SKM-1 (cell line): ENCODE measurements at regions not wholly inside any gene's neighbourhood (a gene's known extent, or its start where the extent isn't known, plus 50 kb on each side); places are given as distances from the start of the nearest gene placed in this dataset.
"Not testable (repeated sequence)": the region's sequence is repeated elsewhere in the genome, so short reads cannot be mapped to it uniquely, and the experiment has no call there.

Experiments
- DNase-seq: peaks from one replicate; lab custom pipeline; 2025; ENCODE audit not compliant: unreplicated experiment; lab: John Stamatoyannopoulos, UW

DNA sequence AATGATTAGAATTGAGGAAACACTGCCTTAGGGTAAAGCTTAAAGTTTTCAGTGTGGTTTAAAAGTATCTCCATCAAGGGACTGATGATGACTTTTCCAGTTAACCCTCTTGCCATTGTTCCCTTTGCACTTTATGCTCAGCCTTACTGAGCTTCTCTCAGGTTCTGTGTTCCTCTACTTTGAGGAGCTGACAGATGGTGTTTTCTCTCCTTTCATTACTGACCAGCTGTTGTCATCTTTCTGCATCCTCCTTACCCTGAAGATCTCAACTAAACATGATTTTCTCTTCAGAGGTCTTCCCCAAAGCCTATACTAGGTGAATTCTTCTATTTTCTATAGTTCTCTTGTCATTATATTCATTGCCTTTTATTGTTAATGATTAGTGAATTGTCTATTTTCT lies 475.6 kb upstream of the SYNCRIP start:
- no peak for DNase-seq

DNA sequence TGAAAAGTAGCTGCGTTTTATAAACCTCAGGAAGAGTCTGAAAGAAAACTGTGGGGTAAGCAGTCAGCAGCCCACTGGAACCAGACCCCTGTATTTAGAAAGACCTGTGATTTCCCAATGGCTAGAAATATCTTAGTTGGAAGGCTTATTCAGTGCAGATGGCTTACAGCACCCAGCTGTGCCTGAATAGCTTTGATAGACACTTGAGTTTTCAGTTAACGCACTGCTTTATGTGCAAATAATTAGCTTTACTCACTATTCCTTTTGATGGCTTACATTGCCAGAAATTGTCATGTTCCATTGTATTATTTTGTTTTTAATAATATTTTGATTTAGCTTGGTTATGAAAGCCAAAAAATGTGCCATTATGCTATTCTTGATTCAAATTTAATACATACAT lies 465.3 kb upstream of the SYNCRIP start:
- no peak for DNase-seq

DNA sequence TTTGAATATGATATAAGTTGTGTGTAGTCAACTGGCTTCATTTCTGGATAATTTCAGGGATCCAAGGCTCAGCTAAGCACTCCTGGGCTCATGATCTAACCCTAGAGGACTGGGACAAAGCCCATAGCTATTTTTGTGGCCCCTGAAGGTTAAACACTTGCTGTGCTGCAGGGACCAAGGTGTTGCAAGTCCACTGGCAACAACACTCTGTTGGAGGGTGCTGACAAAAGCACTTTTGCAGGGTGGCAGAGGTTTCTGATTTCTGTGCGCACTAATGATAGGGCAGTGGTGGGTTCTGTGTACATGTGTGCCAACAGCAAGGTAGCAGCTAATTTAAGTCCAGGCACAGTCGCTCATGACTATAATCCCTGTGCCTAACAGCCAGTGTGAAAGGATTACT lies 445.3 kb upstream of the SYNCRIP start:
- DNase-seq = no peak

DNA sequence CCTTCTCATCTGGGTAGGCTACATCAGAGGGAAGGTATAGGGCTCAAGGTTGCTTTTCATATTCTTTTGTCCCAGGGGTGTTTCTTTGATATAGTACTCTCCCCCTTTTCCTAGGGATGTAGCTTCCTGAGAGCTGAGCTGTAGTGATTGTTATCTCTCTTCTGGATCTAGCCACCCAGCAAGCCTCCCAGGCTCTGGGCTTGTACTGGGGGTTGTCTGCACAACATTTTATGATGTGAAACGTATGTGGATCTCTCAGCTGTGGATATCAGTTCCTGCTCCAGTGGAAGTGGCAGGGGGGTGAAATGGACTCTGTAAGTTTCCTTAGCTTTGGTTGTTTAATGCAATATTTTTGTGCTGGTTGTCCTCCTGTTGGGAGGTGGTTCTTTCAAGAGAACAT lies 437.3 kb upstream of the SYNCRIP start:
- DNase-seq = no peak

DNA sequence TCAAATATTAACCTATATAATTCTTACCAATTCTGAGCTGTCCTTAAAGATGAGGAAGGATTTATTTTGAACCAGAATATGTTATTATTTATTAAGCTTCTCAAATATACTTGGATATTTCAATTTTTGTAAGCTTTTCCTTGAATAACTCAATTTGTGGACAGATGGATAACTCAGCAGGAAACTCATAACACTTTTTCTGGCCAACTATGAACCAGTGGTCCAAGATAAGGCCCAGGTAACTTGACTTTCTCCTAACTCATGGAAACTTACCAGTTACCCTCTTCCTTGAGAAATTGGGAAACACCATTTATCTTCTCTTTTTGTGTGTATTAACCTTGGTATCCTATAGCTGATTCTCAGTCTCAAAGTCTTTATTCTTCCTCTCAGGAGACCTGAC lies 427.5 kb upstream of the SYNCRIP start:
- no peak for DNase-seq

DNA sequence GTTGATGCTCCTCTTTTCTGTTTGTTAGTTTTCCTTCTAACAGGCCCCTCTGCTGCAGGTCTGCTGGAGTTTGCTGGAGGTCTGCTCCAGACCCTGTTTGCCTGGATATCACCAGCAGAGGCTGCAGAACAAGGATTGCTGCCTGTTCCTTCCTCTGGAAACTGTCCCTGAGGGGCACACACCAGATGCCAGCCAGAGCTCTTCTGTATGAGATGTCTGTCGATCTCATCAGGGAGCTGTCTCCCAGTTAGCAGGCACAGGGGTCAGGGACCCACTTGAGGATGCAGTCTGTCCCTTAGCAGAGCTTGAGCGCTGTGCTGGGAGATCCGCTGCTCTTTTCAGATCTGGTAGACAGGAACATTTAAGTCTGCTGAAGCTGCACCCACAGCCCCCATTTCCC lies 422.3 kb upstream of the SYNCRIP start:
- not testable (repeated sequence) for DNase-seq

DNA sequence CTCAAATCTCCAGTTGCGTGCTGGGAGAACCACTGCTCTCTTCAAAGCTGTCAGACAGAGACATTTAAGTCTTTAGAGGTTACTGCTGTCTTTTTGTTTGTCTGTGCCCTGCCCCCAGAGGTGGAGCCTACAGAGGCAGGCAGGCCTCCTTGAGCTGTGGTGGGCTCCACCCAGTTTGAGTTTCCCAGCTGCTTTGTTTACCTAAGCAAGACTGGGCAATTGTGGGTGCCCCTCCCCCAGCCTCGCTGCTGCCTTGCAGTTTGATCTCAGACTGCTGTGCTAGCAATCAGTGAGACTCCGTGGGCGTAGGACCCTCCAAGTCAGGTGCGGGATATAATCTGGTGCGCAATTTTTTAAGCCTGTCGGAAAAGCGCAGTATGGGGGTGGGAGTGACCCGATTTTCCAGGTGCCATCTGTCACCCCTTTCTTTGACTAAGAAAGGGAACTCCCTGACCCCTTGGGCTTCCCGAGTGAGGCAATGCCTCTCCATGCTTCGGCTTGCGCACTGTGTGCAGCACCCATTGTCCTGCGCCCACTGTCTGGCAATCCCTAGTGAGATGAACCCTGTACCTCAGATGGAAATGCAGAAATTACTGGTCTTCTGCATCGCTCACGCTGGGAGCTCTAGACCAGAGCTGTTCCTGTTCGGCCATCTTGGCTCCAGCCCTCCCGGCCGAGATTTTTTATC lies 414.8 kb upstream of the SYNCRIP start:
- not testable (repeated sequence) for DNase-seq

DNA sequence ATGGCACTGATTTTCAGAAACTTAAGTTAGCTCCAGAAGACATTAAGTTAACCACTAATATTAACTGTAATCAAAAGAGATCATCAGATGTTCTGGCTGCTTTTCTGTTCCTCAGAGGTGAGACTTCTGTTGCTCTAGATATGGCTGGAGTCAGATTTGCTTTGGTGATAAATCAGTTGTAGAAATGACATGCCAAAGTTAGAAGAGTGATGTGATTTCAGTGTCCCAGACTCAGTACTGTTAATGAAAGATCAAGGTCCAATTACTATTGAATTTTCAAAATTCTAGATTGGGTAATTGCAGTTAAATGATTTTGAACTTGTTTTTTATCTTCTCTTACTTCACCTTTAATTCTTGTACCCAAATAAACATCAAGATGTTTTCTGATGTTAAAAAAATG lies 402.4 kb upstream of the SYNCRIP start:
- no peak for DNase-seq

DNA sequence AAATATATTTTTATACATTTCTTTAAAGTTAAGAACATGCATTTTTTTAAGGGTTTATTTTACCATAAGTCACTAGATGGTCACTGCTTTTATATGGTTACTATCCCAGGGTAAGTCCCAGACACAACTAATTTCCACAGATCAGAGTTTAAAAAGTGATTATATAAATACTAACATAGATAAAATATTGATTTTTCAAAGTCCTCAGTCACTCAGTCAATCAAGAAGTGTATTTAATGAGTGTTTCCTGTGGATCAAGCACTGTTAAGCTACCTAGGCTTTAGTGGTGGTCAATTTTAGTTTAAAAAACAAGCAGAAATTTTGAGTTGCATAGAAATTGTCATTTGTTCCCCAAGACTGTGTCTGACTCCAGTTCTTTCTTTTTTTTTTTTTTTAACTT lies 399.5 kb upstream of the SYNCRIP start:
- DNase-seq = no peak

DNA sequence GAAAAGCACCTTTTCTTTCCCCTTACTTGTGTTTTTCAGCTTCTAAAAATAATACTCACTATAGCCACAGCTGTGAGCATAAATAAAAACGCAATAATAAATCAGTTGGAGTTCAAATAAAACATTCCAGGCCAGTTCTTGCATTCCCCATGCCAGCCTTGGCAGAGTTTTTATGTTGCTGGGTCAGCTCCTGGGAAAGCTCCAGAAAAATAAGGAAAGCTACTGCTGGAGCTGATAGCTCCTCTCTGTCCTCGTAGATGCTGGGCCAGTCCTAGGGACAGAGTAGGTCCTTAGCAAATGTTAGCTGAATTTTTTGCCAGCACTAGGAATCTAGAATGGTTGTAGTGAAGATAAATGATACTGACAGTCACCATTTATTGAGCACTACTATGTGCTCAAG lies 389.0 kb upstream of the SYNCRIP start:
- no peak for DNase-seq

DNA sequence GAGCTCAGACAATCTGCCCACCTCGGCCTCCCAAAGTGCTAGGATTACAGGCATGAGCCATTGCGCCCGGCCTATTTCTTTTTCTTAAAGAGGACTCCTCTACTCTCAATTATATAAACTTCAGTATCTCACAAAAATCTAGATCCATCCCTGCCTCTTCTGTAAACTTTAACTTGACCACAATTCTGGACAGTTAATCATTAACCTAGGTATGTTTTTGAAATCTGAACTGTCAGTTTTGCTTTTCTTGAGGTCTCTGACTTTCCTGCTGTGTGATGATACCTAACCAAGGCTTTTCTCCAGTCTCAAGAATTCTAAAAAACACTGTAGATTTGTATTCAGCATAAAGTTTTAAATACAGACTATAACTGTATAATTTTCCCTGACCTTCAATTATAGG lies 388.2 kb upstream of the SYNCRIP start:
- DNase-seq = no peak

DNA sequence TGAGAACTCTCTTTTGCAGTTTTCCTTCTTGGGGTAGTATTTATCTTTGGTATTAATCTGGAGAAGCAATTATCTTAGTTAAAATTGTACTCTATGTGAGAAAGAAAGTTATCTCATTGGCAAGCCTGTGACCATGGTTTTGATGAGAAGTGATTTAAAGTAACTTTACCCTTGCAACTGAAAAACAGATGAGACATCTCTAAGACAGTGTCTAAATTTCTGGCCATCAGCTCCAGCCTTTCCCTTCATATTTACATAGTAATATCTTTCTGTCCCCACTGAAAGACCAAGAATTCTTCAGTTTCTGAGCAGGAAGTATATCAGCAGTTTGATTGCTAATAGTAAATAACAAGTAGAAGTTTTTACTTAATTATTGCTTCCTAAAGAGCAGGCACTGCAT lies 386.1 kb upstream of the SYNCRIP start:
- no peak for DNase-seq

DNA sequence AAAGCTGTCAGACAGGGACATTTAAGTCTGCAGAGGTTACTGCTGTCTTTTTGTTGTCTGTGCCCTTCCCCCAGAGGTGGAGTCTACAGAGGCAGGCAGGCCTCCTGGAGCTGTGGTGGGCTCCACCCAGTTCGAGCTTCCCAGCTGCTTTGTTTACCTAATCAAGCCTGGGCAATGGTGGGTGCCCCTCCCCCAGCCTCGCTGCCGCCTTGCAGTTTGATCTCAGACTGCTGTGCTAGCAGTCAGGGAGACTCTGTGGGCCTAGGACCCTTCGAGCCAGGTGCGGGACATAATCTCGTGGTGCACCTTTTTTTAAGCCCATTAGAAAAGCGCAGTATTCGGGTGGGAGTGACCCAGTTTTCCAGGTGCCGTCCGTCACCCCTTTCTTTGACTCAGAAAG lies 384.2 kb upstream of the SYNCRIP start:
- DNase-seq = not testable (repeated sequence)

DNA sequence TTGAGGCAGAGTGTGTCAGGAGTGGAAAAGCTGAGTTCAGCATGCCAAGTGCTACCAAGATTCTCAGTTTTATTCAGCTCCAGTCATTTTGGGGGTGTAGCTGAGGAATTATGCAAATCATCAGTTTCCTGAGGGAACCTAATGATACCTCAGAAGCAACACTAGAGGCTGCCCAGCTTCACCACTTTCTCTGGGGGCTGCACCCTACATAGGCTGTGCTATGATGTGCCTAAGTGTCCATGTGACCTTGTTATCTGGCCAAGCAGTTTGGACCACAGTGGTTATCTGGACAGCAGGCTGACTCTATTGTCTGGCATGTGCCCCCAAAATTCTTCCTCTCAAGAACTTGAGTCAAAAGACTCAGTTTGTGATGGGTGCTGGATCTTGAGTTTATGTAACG lies 374.6 kb upstream of the SYNCRIP start:
- no peak for DNase-seq

DNA sequence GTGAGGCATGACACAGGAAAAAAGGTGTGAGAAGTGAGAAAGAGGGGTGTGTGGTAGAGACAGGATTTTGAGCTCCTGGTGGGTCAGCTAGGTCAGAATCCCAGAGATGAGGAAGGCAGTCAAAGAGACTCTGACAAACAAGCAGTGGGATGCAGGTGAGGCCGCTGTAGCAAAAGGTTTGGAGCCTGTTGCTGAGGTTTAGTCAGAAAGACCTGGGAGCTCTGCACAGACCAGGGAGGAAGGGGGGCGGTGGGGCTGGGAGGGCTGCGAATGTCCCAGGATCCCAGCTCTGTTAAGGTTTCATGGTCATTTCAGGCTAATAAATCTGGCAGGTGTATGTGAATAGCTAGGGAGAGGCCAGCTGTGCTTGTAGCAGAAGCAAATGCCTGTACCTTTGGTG lies 373.9 kb upstream of the SYNCRIP start:
- DNase-seq = no peak

DNA sequence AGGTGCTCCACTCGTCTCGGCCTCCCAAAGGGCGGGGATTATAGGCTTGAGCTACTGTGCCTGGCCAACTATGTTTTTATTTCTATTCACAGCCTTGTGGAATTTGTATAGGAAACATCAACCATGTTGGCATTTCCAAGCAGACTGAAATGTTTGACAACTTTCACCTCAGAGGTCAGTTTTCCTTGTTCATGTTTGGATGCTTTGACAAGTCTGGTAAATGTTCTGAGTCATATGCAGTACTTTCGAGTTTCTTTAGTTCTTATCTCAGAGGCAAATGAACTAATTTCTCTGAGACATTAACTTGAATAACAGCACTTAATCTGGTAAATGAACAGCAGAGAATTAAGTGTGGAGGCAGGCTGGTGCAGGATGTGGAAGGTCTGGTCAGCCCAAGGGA lies 373.4 kb upstream of the SYNCRIP start:
- no peak for DNase-seq

DNA sequence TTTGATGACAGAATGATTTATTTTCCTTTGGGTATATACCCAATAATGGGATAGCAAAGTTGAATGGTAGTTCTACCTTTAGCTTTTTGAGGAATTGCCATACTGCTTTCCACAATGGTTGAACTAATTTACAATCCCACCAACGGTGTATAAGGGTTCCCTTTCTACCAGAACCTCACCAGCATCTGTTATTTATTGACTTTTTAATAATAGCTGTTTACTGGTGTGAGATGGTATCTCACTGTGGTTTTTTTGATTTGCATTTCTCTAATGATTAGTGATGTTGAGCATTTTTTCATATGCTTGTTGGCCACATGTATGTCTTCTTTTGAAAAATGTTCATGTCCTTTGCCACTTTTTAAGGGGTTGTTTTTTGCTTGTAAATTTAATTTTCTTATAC lies 370.3 kb upstream of the SYNCRIP start:
- not testable (repeated sequence) for DNase-seq

DNA sequence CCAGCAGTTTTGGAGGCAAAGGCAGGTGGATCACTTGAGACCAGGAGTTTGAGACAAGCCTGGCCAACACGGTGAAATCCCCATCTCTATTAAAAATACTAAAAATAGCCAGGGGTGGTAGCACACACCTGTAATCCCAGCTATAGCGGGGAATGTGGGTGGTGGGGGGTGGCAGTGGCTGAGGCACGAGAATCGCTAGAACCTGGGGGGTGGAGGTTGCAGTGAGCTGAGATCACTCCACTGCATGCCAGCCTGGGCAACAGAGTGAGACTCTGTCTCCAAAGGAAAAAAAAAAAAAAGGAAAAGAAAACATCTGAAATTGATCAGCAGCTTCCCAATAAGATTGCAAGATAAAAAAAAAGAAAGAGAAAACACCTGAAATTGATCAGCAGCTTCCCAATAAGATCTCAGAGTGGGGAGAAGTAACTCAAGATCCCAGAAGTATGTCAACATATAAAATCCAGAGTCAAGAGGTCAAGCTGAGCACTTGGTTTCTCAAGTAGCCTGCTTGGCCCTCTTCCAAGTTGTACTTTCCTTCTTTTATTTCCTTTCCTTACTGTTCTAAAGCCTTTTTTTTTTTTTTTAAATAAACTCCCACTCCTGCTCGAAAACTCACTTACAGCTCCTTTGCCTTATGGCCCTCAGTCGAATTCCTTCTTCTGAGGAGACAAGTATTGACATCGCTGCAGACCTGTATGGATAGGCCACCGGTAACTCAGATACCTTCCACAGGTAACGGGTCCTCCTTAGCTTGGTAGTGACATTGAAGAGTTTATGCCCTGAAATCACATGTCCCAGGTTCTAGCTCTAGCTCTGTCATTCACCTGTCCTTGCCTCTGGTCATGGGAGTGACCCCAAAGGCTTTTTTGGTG lies 368.5 kb upstream of the SYNCRIP start:
- DNase-seq = no peak

DNA sequence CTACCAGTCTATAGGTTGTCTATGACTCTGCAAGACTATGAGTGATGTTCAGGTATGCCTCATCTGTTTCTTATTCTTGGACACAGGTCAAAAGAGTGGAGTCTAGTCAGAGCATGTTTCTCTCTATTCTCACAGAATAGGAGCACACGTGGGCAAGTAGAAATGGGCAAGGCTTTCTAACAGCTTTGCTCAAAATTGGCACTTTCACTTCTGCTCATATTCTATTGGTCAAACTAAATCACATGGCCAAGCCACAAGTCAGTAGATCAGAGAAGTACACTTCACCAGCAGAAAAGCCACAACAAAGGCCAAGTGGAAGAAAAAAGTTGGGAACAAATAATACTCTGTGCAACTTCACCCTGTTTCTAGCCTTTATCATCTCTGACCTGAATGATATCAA lies 354.5 kb upstream of the SYNCRIP start:
- DNase-seq = no peak

DNA sequence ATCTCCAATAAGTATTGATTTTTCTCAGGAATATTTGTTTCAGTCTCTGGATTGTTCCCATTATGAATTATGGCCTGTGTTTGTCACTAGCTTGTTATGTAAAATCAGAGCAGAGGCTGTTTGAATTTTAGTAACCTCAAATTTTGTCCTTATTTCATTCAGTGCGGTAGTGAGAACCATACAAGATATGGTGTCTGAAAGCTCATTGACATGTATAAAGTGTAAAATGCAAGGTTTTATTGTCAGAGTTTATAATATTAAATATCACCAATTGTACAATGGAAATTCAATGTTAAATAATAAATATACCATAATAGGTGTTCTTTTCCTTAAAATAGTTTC lies 353.3 kb upstream of the SYNCRIP start:
- DNase-seq = no peak

DNA sequence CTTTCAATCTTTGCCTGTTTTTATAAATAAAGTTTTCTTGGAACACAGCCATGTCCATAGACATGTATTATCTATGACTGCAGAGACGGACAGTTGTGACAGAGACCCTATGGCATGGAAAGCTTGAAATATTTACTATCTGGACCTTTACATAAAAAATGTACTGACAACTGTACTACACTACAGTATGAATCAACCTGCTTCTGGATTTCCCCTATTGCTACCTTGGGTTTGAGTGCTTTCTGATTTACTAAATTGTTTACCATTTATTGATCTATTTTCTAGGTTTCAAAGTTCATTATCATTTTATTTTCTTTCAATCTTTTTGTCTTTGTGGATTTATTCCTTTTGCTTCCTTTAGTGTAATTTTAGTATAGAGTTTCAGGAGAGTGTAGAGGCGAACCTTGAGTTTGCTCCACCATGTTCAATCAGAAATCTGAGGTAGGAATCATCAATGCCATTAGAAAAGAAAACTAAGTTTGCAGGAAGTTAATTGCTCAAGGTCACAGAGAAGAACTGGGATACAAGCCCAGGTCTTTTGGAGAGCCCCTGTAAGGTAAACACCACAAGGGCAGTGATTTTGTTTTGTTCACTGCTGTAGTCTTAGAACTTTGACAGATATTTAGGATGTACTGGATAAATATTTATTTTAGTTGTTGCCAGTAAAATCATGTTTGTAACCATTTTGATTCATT lies 352.8 kb upstream of the SYNCRIP start:
- no peak for DNase-seq

DNA sequence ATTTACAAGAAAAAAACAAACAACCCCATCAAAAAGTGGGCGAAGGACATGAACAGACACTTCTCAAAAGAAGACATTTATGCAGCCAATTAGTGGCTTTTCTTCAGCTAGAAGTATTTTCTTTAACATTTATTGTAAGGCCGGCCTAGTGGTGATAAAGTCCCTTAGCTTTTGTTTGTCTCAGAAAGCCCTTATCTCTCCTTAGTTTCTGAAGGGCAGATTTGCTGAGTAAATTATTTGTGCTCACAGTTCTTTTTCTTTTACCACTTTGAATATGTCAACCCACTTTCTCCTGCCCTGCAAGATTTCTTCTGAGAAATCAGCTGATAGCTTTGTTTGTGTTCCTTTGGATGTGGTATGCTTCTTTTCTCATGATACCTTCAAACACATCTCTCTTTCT lies 344.0 kb upstream of the SYNCRIP start:
- no peak for DNase-seq
